H9 (cell line): ENCODE measurements at regions not wholly inside any gene's neighbourhood (a gene's known extent, or its start where the extent isn't known, plus 50 kb on each side); places are given as distances from the start of the nearest gene placed in this dataset.

ENCODE experiments used
- DNase-seq: peaks from one replicate; pipeline ENCODE4 v3.0.0-alpha.2; 2017
- H2AFZ ChIP-seq: one replicate; pipeline ENCODE4 v1.6.1; 2013; ENCODE audit warnings: mild to moderate bottlenecking, low read length, control low read depth, moderate library complexity
- H2AK5ac ChIP-seq: 2 replicates; pipeline ENCODE4 v1.6.1; 2013; ENCODE audit warnings: low read length, control low read depth, mixed read lengths; ENCODE audit not compliant: insufficient read length
- H2BK120ac ChIP-seq: one replicate; pipeline ENCODE4 v1.6.1; 2013; ENCODE audit warnings: low read depth, mild to moderate bottlenecking, low read length, control low read depth, inconsistent platforms; ENCODE audit not compliant: poor library complexity, severe bottlenecking
- H2BK12ac ChIP-seq: 2 replicates; pipeline ENCODE4 v1.6.1; 2013; ENCODE audit warnings: low read length, control low read depth, mixed read lengths, low read depth; ENCODE audit not compliant: insufficient read length
- H2BK15ac ChIP-seq: 2 replicates; pipeline ENCODE4 v1.6.1; 2013; ENCODE audit warnings: low read depth, low read length, control low read depth
- H2BK20ac ChIP-seq: one replicate; pipeline ENCODE4 v1.6.1; 2013; ENCODE audit warnings: low read depth, mild to moderate bottlenecking, low read length, control low read depth, inconsistent platforms; ENCODE audit not compliant: poor library complexity, severe bottlenecking
- H2BK5ac ChIP-seq: 2 replicates; pipeline ENCODE4 v1.6.1; 2013; ENCODE audit warnings: low read length, control low read depth, mixed read lengths; ENCODE audit not compliant: insufficient read length
- H3K14ac ChIP-seq: 2 replicates; pipeline ENCODE4 v1.6.1; 2013; ENCODE audit warnings: low read length, control low read depth; ENCODE audit not compliant: insufficient read depth
- H3K18ac ChIP-seq: 2 replicates; pipeline ENCODE4 v1.6.1; 2013; ENCODE audit warnings: low read depth, mild to moderate bottlenecking, mixed read lengths, low read length, control low read depth; ENCODE audit not compliant: insufficient read length
- H3K23ac ChIP-seq: 2 replicates; pipeline ENCODE4 v1.6.1; 2013; ENCODE audit warnings: low read length, control low read depth, mixed read lengths, low read depth; ENCODE audit not compliant: insufficient read length
- H3K23me2 ChIP-seq: 2 replicates; pipeline ENCODE4 v1.6.1; 2013; ENCODE audit warnings: low read depth, mild to moderate bottlenecking, mixed read lengths, low read length, control low read depth; ENCODE audit not compliant: insufficient read length, poor library complexity, severe bottlenecking
- H3K27ac ChIP-seq: 2 replicates; pipeline ENCODE4 v1.5.1; 2013; ENCODE audit warnings: low read length, control low read depth, mixed read lengths, low read depth; ENCODE audit not compliant: insufficient read length
- H3K27me3 ChIP-seq: 2 replicates; pipeline ENCODE4 v1.6.1; 2013; ENCODE audit warnings: low read length, control low read depth, inconsistent platforms; ENCODE audit not compliant: insufficient read depth
- H3K4ac ChIP-seq: 2 replicates; pipeline ENCODE4 v1.6.1; 2013; ENCODE audit warnings: low read depth, mild to moderate bottlenecking, control low read depth, inconsistent platforms, low read length, moderate library complexity
- H3K4me1 ChIP-seq: 2 replicates; pipeline ENCODE4 v1.6.1; 2013; ENCODE audit warnings: low read length, control low read depth, inconsistent platforms; ENCODE audit not compliant: insufficient read depth
- H3K4me2 ChIP-seq: 2 replicates; pipeline ENCODE4 v1.6.1; 2013; ENCODE audit warnings: low read length, control low read depth, mixed read lengths; ENCODE audit not compliant: insufficient read length, insufficient read depth
- H3K56ac ChIP-seq: 2 replicates; pipeline ENCODE4 v1.6.1; 2013; ENCODE audit warnings: low read depth, mild to moderate bottlenecking, mixed read lengths, low read length, control low read depth; ENCODE audit not compliant: insufficient read length
- H3K79me1 ChIP-seq: 2 replicates; pipeline ENCODE4 v1.6.1; 2013; ENCODE audit warnings: low read depth, mild to moderate bottlenecking, moderate library complexity, low read length, control low read depth, inconsistent platforms; ENCODE audit not compliant: insufficient read depth, poor library complexity, severe bottlenecking
- H3K79me2 ChIP-seq: 2 replicates; pipeline ENCODE4 v1.6.1; 2013; ENCODE audit warnings: low read length, control low read depth, inconsistent platforms; ENCODE audit not compliant: insufficient read depth
- H3K9ac ChIP-seq: 2 replicates; pipeline ENCODE4 v1.6.1; 2013; ENCODE audit warnings: low read length, control low read depth, mixed read lengths; ENCODE audit not compliant: insufficient read length; ENCODE audit errors: extremely low read depth
- H3K9me3 ChIP-seq: one replicate; pipeline ENCODE4 v1.6.1; 2013; ENCODE audit warnings: low read depth, low read length, inconsistent platforms; ENCODE audit not compliant: control insufficient read depth
- H3T11ph ChIP-seq: one replicate; pipeline ENCODE4 v1.6.1; 2013; ENCODE audit warnings: mild to moderate bottlenecking, low read length, control low read depth, inconsistent platforms
- H4K20me1 ChIP-seq: one replicate; pipeline ENCODE4 v1.6.1; 2013; ENCODE audit not compliant: control insufficient read depth, insufficient read length, insufficient read depth
- H4K5ac ChIP-seq: 2 replicates; pipeline ENCODE4 v1.6.1; 2013; ENCODE audit warnings: low read depth, mild to moderate bottlenecking, mixed read lengths, low read length, control low read depth; ENCODE audit not compliant: insufficient read length
- H4K8ac ChIP-seq: replicated peaks from 2 replicates; pipeline ENCODE4 v1.6.1; 2013; ENCODE audit warnings: low read length, control low read depth, mixed read lengths, low read depth; ENCODE audit not compliant: insufficient read length
- H4K91ac ChIP-seq: 2 replicates; pipeline ENCODE4 v1.6.1; 2013; ENCODE audit warnings: low read depth, mild to moderate bottlenecking, moderate library complexity, mixed read lengths, low read length, control low read depth; ENCODE audit not compliant: insufficient read length
- H3K27ac Mint-ChIP-seq, 3 experiments: 2 replicates in 2 of 3; 3 replicates in 1 of 3; pipeline ENCODE4 v1.8.0; 2020 to 2021; ENCODE audit warnings: mixed read lengths in 3 of 3, mild to moderate bottlenecking in 1 of 3, moderate library complexity in 1 of 3
- H3K27me3 Mint-ChIP-seq: 2 replicates; pipeline ENCODE4 v1.8.0; 2021; ENCODE audit warnings: low read depth, mild to moderate bottlenecking, moderate library complexity, mixed read lengths
- H3K36me3 Mint-ChIP-seq, 3 experiments: 2 replicates in 2 of 3; 3 replicates in 1 of 3; pipeline ENCODE4 v1.8.0; 2020 to 2021; ENCODE audit warnings: low read depth in 3 of 3, mixed read lengths in 3 of 3; ENCODE audit not compliant: insufficient read depth in 1 of 3
- H3K4me1 Mint-ChIP-seq, 2 experiments: 2 replicates each; pipeline ENCODE4 v1.8.0; 2020; ENCODE audit warnings: mixed read lengths in 2 of 2
- H3K4me3 Mint-ChIP-seq, 2 experiments: 2 replicates in 1 of 2; 3 replicates in 1 of 2; pipeline ENCODE4 v1.8.0; 2020 to 2021; ENCODE audit warnings: mild to moderate bottlenecking in 2 of 2, mixed read lengths in 2 of 2, moderate library complexity in 1 of 2
- H3K9me3 Mint-ChIP-seq, 2 experiments: 2 replicates in 1 of 2; 3 replicates in 1 of 2; pipeline ENCODE4 v1.8.0; 2020; ENCODE audit warnings: mild to moderate bottlenecking in 2 of 2, mixed read lengths in 2 of 2, moderate library complexity in 1 of 2
- WGBS: extraction: QIAGEN DNeasy Blood & Tissue Kit; methylation state at CpG from one replicate; pipeline ENCODE4 v1.1.7; 2013; ENCODE audit warnings: missing lambda C conversion rate, low lambda C conversion rate, mixed read lengths; ENCODE audit not compliant: insufficient read length; ENCODE audit errors: extremely low coverage; 5-methylcytosine and 5-hydroxymethylcytosine counted together
- TF ChIP-seq, protein P1 (sequence below): fragments of 200-600 bp; sonication (generic); conservative IDR thresholded peaks from 3 replicates; pipeline ENCODE4 v1.8.0; 2021; ENCODE audit warnings: antibody characterized with exemption, mild to moderate bottlenecking

DNA sequence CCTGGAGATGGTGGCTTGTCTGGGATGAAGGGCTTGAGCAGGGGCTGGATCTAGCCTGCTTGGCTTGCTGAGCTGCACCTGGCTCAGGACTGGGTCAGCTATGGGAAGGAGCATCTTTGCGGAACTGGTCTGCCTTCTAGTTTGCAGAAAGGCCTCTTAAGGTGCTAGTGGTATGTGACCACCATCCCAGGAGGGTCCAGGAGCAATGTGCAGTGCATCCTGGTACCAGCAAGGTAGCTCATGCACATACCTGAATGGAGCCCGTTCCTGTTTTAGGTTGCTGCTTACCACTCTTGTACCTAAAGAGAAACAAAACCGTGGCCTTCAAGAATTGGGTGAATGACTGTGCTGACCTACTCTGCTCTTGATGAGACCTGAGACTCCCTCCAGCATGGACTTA is 118.6 kb upstream of the PELI1 start:
- no peak overlapping the region for H3K4ac ChIP-seq
- H3K4me1 Mint-ChIP-seq: peaks cover 73 to 86% of the 10 kb centered on the region in 2 experiments
- peak overlapping the region; percentile 18 to 80 (median 37); a peak in 4 of 7 replicates for H3K27ac Mint-ChIP-seq
- H3K27me3 Mint-ChIP-seq: no peaks in the 10 kb centered on the region; the same call in 1 of the 2 replicates
- no peak overlapping the region for H2AFZ ChIP-seq
- peak overlapping the region in 1 of 2 experiments; percentile 35; a peak in 1 of 5 replicates for H3K4me3 Mint-ChIP-seq
- H3K18ac ChIP-seq: no peak overlapping the region
- H3K4me1 ChIP-seq: peaks cover 30% of the 10 kb centered on the region
- H3K56ac ChIP-seq: no peak overlapping the region
- DNase-seq: peak; percentile 28
- peaks cover 2% of the 10 kb centered on the region for H4K20me1 ChIP-seq
- no CpG with 5 or more reads among the region's 3 CpGs for WGBS
- no peak overlapping the region for H2BK20ac ChIP-seq
- H3K23me2 ChIP-seq: no peaks in the 10 kb centered on the region
- no peak overlapping the region for H2BK5ac ChIP-seq
- H2BK12ac ChIP-seq: no peak overlapping the region
- peaks cover 7% of the 10 kb centered on the region for H3K79me1 ChIP-seq
- no peak overlapping the region for H4K5ac ChIP-seq
- no peaks in the 10 kb centered on the region for H3K9me3 Mint-ChIP-seq
- H3K27ac ChIP-seq: no peak overlapping the region
- peaks cover 45 to 74% (median 63%) of the 10 kb centered on the region in 3 experiments for H3K36me3 Mint-ChIP-seq
- no peak overlapping the region for H3K9ac ChIP-seq
- no peak overlapping the region for H4K8ac ChIP-seq
- no peak overlapping the region for H3T11ph ChIP-seq
- TF ChIP-seq, protein P1, sequence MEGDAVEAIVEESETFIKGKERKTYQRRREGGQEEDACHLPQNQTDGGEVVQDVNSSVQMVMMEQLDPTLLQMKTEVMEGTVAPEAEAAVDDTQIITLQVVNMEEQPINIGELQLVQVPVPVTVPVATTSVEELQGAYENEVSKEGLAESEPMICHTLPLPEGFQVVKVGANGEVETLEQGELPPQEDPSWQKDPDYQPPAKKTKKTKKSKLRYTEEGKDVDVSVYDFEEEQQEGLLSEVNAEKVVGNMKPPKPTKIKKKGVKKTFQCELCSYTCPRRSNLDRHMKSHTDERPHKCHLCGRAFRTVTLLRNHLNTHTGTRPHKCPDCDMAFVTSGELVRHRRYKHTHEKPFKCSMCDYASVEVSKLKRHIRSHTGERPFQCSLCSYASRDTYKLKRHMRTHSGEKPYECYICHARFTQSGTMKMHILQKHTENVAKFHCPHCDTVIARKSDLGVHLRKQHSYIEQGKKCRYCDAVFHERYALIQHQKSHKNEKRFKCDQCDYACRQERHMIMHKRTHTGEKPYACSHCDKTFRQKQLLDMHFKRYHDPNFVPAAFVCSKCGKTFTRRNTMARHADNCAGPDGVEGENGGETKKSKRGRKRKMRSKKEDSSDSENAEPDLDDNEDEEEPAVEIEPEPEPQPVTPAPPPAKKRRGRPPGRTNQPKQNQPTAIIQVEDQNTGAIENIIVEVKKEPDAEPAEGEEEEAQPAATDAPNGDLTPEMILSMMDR: no peak
- H3K9me3 ChIP-seq: no peaks in the 10 kb centered on the region
- no peak overlapping the region for H4K91ac ChIP-seq
- no peak overlapping the region for H3K23ac ChIP-seq
- H3K27me3 ChIP-seq: no peaks in the 10 kb centered on the region
- peaks cover 8% of the 10 kb centered on the region; the same call in 1 of the 2 replicates for H3K79me2 ChIP-seq
- no peak overlapping the region for H3K14ac ChIP-seq
- no peak overlapping the region for H2AK5ac ChIP-seq
- H3K4me2 ChIP-seq: no peak overlapping the region
- H2BK15ac ChIP-seq: no peak overlapping the region
- no peak overlapping the region for H2BK120ac ChIP-seq
